Keratinocyte (primary cell): ENCODE measurements at regions not wholly inside any gene's neighbourhood (a gene's known extent, or its start where the extent isn't known, plus 50 kb on each side); places are given as distances from the start of the nearest gene placed in this dataset.

Source experiments
- DNase-seq: peaks from one replicate; pipeline ENCODE4 v3.0.0-alpha.2; 2011; ENCODE audit warnings: low read depth, missing footprints, low spot score
- FAIRE-seq: peaks from 2 replicates; lab custom pipeline; 2011; peaks lifted over from hg19 to GRCh38; lab: Jason Lieb, UNC
- H2AFZ ChIP-seq: 2 replicates; pipeline ENCODE4 v1.6.0; 2012; ENCODE audit warnings: low read length, control low read depth, inconsistent platforms; ENCODE audit not compliant: control insufficient read depth
- H3K27ac ChIP-seq: 2 replicates; pipeline ENCODE4 v1.5.1; 2011; ENCODE audit warnings: low read length; ENCODE audit not compliant: control insufficient read depth, insufficient read depth
- H3K27me3 ChIP-seq: 3 replicates; pipeline ENCODE4 v1.6.0; 2011; ENCODE audit warnings: low read length; ENCODE audit not compliant: control insufficient read depth, insufficient read depth; ENCODE audit errors: extremely low read depth
- H3K36me3 ChIP-seq, 2 experiments: 2 replicates in 1 of 2; 3 replicates in 1 of 2; pipeline ENCODE4 v1.5.1; 2011; ENCODE audit warnings: low read length in 2 of 2, mild to moderate bottlenecking in 1 of 2; ENCODE audit not compliant: control insufficient read depth in 2 of 2, insufficient read depth in 2 of 2; ENCODE audit errors: extremely low read depth in 1 of 2
- H3K4me1 ChIP-seq: 3 replicates; pipeline ENCODE4 v1.5.1; 2011; ENCODE audit warnings: low read length; ENCODE audit not compliant: control insufficient read depth, insufficient read depth; ENCODE audit errors: extremely low read depth
- H3K4me2 ChIP-seq: 3 replicates; pipeline ENCODE4 v1.6.0; 2011; ENCODE audit warnings: low read depth, low read length; ENCODE audit not compliant: control insufficient read depth, insufficient read depth; ENCODE audit errors: extremely low read depth
- H3K4me3 ChIP-seq, 3 experiments: fragments of 200-600 bp in 1 of 3; sonication (generic) in 1 of 3; 2 replicates in 2 of 3; 3 replicates in 1 of 3; pipeline ENCODE4 v1.5.1; 2011 to 2016; ENCODE audit warnings: low read length in 3 of 3, mild to moderate bottlenecking in 3 of 3, control low read depth in 2 of 3, inconsistent platforms in 1 of 3, low read depth in 1 of 3, mixed read lengths in 1 of 3, mixed run types in 1 of 3, moderate library complexity in 1 of 3; ENCODE audit not compliant: control insufficient read depth in 2 of 3, insufficient read depth in 2 of 3; ENCODE audit errors: extremely low read depth in 1 of 3
- H3K79me2 ChIP-seq: 2 replicates; pipeline ENCODE4 v1.6.0; 2012; ENCODE audit warnings: low read length; ENCODE audit not compliant: control insufficient read depth, insufficient read depth
- H3K9ac ChIP-seq: 3 replicates; pipeline ENCODE4 v1.6.0; 2011; ENCODE audit warnings: low read length; ENCODE audit not compliant: control insufficient read depth, insufficient read depth; ENCODE audit errors: extremely low read depth
- H3K9me1 ChIP-seq: 3 replicates; pipeline ENCODE4 v1.6.0; 2011; ENCODE audit warnings: low read length; ENCODE audit not compliant: control insufficient read depth, insufficient read depth; ENCODE audit errors: extremely low read depth
- H3K9me3 ChIP-seq: 2 replicates; pipeline ENCODE4 v1.5.1; 2012; ENCODE audit warnings: low read depth, low read length; ENCODE audit not compliant: control insufficient read depth
- H4K20me1 ChIP-seq: 3 replicates; pipeline ENCODE4 v1.6.0; 2011; ENCODE audit warnings: low read length; ENCODE audit not compliant: control insufficient read depth, insufficient read depth; ENCODE audit errors: extremely low read depth
- EZH2 ChIP-seq: IDR thresholded peaks from one replicate; pipeline ENCODE4 v1.6.1; 2012; ENCODE audit warnings: inconsistent platforms, mild to moderate bottlenecking, low read length, moderate library complexity
- dilution Hi-C: fragments of 300-500 bp; cut with MboI; formaldehyde crosslinking; loops from one replicate; pipeline ENCODE4 v1.7.0; 2020; ENCODE audit warnings: low sequenced_read_pairs; ENCODE audit not compliant: extremely low pct_ligation_motif_present
- TF ChIP-seq, protein P1 (sequence below), 3 experiments: IDR thresholded peaks in 1 of 3; conservative IDR thresholded peaks in 1 of 3; optimal IDR thresholded peaks in 1 of 3; 2 replicates in 2 of 3; 3 replicates in 1 of 3; pipeline versions ENCODE3 to v1.5.1; 2011; ENCODE audit warnings: low read length in 3 of 3, mild to moderate bottlenecking in 3 of 3, moderate library complexity in 2 of 3, control low read depth in 1 of 3, inconsistent platforms in 1 of 3; ENCODE audit not compliant: insufficient read depth in 2 of 3; ENCODE audit errors: extremely low read depth in 1 of 3

DNA sequence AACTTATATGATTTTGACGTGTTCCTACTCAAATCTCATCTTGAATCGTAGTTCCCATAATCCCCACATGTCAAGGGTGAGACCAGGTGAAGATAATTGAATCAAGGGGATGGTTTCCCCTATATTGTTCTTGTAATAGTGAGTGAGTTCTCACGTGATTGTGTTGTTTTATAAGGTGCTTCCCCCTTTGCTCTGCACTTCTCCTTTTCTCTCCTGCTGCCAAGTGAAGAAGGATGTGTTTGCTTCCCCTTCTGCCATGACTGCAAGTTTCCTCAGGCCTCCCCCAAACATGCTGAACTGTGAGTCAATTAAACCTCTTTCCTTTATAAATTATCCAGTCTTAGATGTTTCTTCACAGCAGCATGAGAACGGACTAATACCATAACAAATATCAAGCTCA is 83.2 kb downstream of the MANEA start:
- Histone ChIP-seq H3K36me3 (no peaks in the 10 kb centered on the region), H2AFZ (no peak overlapping the region), H3K27ac (no peak overlapping the region), H3K79me2 (no peaks in the 10 kb centered on the region), H3K9ac (no peak overlapping the region), H3K4me2 (no peak overlapping the region), H3K9me1 (no peaks in the 10 kb centered on the region), H4K20me1 (no peaks in the 10 kb centered on the region), H3K9me3 (no peaks in the 10 kb centered on the region), H3K4me1 (no peaks in the 10 kb centered on the region), H3K4me3 (no peak overlapping the region), H3K27me3 (no peaks in the 10 kb centered on the region)
- dilution Hi-C loops: no loop called here
- no peak for DNase-seq
- no peak for TF ChIP-seq EZH2
- TF ChIP-seq, protein P1, sequence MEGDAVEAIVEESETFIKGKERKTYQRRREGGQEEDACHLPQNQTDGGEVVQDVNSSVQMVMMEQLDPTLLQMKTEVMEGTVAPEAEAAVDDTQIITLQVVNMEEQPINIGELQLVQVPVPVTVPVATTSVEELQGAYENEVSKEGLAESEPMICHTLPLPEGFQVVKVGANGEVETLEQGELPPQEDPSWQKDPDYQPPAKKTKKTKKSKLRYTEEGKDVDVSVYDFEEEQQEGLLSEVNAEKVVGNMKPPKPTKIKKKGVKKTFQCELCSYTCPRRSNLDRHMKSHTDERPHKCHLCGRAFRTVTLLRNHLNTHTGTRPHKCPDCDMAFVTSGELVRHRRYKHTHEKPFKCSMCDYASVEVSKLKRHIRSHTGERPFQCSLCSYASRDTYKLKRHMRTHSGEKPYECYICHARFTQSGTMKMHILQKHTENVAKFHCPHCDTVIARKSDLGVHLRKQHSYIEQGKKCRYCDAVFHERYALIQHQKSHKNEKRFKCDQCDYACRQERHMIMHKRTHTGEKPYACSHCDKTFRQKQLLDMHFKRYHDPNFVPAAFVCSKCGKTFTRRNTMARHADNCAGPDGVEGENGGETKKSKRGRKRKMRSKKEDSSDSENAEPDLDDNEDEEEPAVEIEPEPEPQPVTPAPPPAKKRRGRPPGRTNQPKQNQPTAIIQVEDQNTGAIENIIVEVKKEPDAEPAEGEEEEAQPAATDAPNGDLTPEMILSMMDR (optimal IDR thresholded peaks at IDR 0.05 in 1 of 3, IDR thresholded peaks at IDR 0.05 in 1 of 3, conservative IDR thresholded peaks at IDR 0.05 in 1 of 3; ENCODE audit: extremely low read depth in 1 of 3, insufficient read depth in 2 of 3, low read length in 3 of 3): no peak
- FAIRE-seq: no peak

DNA sequence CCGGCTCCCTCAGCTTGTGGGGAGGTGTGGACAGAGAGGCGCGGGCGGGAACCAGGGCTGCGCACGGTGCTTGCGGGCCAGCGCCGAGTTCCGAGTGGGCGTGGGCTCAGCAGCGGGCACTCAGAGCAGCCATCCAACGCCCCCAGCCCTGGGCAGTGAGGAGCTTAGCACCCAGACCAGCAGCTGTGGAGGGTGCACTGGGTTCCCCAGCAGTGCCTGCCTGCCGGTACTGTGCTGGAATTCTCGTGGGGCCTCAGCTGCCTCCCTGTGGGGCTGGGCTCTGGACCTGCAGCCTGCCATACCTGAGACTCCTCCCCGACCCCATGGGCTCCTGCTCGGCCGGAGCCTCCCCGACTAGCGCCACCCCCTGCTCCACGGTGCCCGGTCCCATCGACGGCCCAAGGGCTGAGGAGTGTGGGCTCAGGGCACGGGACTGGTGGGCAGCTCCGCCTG is 92.7 kb downstream of the MANEA start:
- dilution Hi-C loops: no loop called here
- H4K20me1 ChIP-seq: no peaks in the 10 kb centered on the region
- H3K79me2 ChIP-seq: no peaks in the 10 kb centered on the region
- no peak for TF ChIP-seq EZH2
- TF ChIP-seq, protein P1 (optimal IDR thresholded peaks at IDR 0.05 in 1 of 3, IDR thresholded peaks at IDR 0.05 in 1 of 3, conservative IDR thresholded peaks at IDR 0.05 in 1 of 3; ENCODE audit: extremely low read depth in 1 of 3, insufficient read depth in 2 of 3, low read length in 3 of 3): no peak
- no peak overlapping the region for H3K27ac ChIP-seq
- no peaks in the 10 kb centered on the region for H3K9me3 ChIP-seq
- no peak for DNase-seq
- H3K9ac ChIP-seq: no peak overlapping the region
- H3K4me1 ChIP-seq: no peaks in the 10 kb centered on the region
- no peaks in the 10 kb centered on the region for H3K36me3 ChIP-seq
- H2AFZ ChIP-seq: no peak overlapping the region
- H3K4me2 ChIP-seq: no peak overlapping the region
- H3K27me3 ChIP-seq: no peaks in the 10 kb centered on the region
- no peaks in the 10 kb centered on the region for H3K9me1 ChIP-seq
- FAIRE-seq: no peak
- H3K4me3 ChIP-seq: no peak overlapping the region
